ENCODE measurements at regions not wholly inside any gene's neighbourhood (a gene's known extent, or its start where the extent isn't known, plus 50 kb on each side); places are given as distances from the start of the nearest gene placed in this dataset.

DNA sequence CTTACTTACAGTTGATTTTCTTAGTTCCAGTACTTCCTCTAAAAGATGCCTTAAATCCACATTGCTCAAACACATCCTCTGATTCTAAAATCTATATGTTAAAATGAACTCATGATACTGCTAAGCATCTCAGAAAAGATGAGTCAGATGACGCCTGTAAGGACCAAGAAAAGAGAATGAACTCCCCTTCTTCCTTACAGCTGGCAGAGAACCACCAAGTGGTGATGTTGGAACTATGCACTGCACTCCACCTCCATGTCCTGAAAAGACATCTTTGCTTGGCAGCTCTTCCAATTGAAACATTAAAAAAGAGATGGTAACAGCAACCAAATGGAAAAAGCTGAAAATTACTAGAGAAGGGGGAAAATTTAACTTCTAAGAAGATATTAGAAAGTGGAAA is 648.8 kb downstream of the PTPRC start:
- TF ChIP-seq SP1 (IDR thresholded peaks at IDR 0.05; ENCODE audit: low read depth, low read length) = no peak
- TF ChIP-seq, protein P1, sequence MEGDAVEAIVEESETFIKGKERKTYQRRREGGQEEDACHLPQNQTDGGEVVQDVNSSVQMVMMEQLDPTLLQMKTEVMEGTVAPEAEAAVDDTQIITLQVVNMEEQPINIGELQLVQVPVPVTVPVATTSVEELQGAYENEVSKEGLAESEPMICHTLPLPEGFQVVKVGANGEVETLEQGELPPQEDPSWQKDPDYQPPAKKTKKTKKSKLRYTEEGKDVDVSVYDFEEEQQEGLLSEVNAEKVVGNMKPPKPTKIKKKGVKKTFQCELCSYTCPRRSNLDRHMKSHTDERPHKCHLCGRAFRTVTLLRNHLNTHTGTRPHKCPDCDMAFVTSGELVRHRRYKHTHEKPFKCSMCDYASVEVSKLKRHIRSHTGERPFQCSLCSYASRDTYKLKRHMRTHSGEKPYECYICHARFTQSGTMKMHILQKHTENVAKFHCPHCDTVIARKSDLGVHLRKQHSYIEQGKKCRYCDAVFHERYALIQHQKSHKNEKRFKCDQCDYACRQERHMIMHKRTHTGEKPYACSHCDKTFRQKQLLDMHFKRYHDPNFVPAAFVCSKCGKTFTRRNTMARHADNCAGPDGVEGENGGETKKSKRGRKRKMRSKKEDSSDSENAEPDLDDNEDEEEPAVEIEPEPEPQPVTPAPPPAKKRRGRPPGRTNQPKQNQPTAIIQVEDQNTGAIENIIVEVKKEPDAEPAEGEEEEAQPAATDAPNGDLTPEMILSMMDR (IDR thresholded peaks at IDR 0.05 in 2 of 3, conservative IDR thresholded peaks at IDR 0.05 in 1 of 3; ENCODE audit: control insufficient read depth in 2 of 3, extremely low read depth in 1 of 3, insufficient read depth in 1 of 3, low read depth in 3 of 3, low read length in 3 of 3) = no peak
- TF ChIP-seq ESRRA (IDR thresholded peaks at IDR 0.05; ENCODE audit: low read length) = no peak
- no peak for TF ChIP-seq CREB1 (IDR thresholded peaks at IDR 0.05; ENCODE audit: low read depth)
- no peak for TF ChIP-seq EZH2 (IDR thresholded peaks at IDR 0.05; ENCODE audit: borderline replicate concordance, control insufficient read depth, low read depth, low read length)
- TF ChIP-seq JUND (IDR thresholded peaks at IDR 0.05; ENCODE audit: low read depth, low read length) = no peak
- TF ChIP-seq MXI1 (IDR thresholded peaks at IDR 0.05; ENCODE audit: low read depth, low read length) = no peak
- TF ChIP-seq JUNB (IDR thresholded peaks at IDR 0.05) = no peak
